ENCODE measurements at regions not wholly inside any gene's neighbourhood (a gene's known extent, or its start where the extent isn't known, plus 50 kb on each side); places are given as distances from the start of the nearest gene placed in this dataset.

DNA sequence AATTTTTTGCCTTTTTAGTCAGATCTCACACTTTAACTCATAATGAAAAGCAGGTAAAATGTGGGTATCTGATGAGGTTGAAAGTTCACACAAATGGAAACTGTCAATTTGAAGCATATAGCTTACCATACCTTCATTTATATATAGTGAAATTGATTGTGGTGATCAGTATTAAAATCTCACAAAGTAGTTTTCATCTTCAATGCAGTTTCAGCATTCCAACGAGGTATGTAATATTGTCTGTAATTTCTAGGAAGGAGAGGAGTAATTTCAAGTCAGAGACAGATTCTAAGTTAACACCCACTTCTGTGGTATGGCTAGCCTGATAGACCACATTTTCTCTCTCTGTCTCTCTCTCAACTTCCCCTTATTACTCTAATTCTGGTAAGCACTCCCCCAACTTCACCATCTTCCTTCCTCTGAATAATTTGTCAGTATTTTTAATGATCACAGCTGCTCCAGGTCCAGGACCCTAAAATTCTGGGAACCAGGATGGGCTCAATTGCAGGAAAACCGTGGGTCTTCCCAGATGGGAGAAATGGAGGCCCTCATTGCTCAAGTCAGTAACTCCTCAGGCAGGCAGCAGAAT, 455.7 kb downstream of the FGF9 start:
- TF ChIP-seq, protein P1, sequence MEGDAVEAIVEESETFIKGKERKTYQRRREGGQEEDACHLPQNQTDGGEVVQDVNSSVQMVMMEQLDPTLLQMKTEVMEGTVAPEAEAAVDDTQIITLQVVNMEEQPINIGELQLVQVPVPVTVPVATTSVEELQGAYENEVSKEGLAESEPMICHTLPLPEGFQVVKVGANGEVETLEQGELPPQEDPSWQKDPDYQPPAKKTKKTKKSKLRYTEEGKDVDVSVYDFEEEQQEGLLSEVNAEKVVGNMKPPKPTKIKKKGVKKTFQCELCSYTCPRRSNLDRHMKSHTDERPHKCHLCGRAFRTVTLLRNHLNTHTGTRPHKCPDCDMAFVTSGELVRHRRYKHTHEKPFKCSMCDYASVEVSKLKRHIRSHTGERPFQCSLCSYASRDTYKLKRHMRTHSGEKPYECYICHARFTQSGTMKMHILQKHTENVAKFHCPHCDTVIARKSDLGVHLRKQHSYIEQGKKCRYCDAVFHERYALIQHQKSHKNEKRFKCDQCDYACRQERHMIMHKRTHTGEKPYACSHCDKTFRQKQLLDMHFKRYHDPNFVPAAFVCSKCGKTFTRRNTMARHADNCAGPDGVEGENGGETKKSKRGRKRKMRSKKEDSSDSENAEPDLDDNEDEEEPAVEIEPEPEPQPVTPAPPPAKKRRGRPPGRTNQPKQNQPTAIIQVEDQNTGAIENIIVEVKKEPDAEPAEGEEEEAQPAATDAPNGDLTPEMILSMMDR (IDR thresholded peaks at IDR 0.05 in 4 of 5, conservative IDR thresholded peaks at IDR 0.05 in 1 of 5): no peak
- TF ChIP-seq POLR2A (IDR thresholded peaks at IDR 0.05): no peak

All from gastrocnemius medialis (tissue), 4 donors.